AG09309 (cell line): ENCODE measurements at regions not wholly inside any gene's neighbourhood (a gene's known extent, or its start where the extent isn't known, plus 50 kb on each side); places are given as distances from the start of the nearest gene placed in this dataset.
A peak's percentile ranks its signal among the peaks of the same experiment; 100 is the strongest.

Experiments
- DNase-seq: peaks from one replicate; pipeline ENCODE4 v3.0.0-alpha.2; 2010; ENCODE audit warnings: low read depth
- H3K4me3 ChIP-seq: 2 replicates; pipeline ENCODE4 v1.5.1; 2011; ENCODE audit warnings: mild to moderate bottlenecking, low read depth, low read length, moderate library complexity; ENCODE audit not compliant: control insufficient read depth
- CTCF ChIP-seq: IDR thresholded peaks from 2 replicates; pipeline ENCODE4 v1.5.1; 2011; ENCODE audit warnings: mild to moderate bottlenecking, low read depth, low read length, inconsistent platforms; ENCODE audit not compliant: insufficient read depth, control insufficient read depth; ENCODE audit errors: missing control alignments

GRCh38 chr21:28445141-28445830 lies 547.4 kb downstream of the LTN1 start:
- TF ChIP-seq CTCF: no peak
- DNase-seq: peak; percentile 98

GRCh38 chr21:28444557-28444956 lies 548.1 kb downstream of the LTN1 start:
- no peak for DNase-seq
- no peak for TF ChIP-seq CTCF
- no peak overlapping the region for H3K4me3 ChIP-seq

More at GRCh38 chr21:28445141-28445830, 547.4 kb downstream of the LTN1 start:
- no peak overlapping the region for H3K4me3 ChIP-seq

- TF ChIP-seq CTCF: no peak
- no peak overlapping the region for H3K4me3 ChIP-seq
- DNase-seq: no peak
Measured at GRCh38 chr21:28444111-28444510, 548.6 kb downstream of the LTN1 start.

- no peak overlapping the region for H3K4me3 ChIP-seq
- DNase-seq: peak; percentile 89
- TF ChIP-seq CTCF: no peak
Measured at GRCh38 chr21:28442624-28443023, 550.1 kb downstream of the LTN1 start.

GRCh38 chr21:28442085-28442484 lies 550.6 kb downstream of the LTN1 start:
- H3K4me3 ChIP-seq: no peak overlapping the region
- DNase-seq: no peak
- TF ChIP-seq CTCF: no peak

GRCh38 chr21:28439788-28440187 lies 552.9 kb downstream of the LTN1 start:
- TF ChIP-seq CTCF: no peak

GRCh38 chr21:28439251-28439650 lies 553.4 kb downstream of the LTN1 start:
- no peak for DNase-seq
- no peak for TF ChIP-seq CTCF
- H3K4me3 ChIP-seq: no peak overlapping the region

More at GRCh38 chr21:28439788-28440187, 552.9 kb downstream of the LTN1 start:
- H3K4me3 ChIP-seq: no peak overlapping the region
- DNase-seq: no peak
